GM19240 (cell line): ENCODE measurements at regions not wholly inside any gene's neighbourhood (a gene's known extent, or its start where the extent isn't known, plus 50 kb on each side); places are given as distances from the start of the nearest gene placed in this dataset.
"Not testable (repeated sequence)": the region's sequence is repeated elsewhere in the genome, so short reads cannot be mapped to it uniquely, and the experiment has no call there.

Experiments
- DNase-seq: peaks from one replicate; pipeline ENCODE4 v3.0.0; 2011; ENCODE audit warnings: low spot score; ENCODE audit not compliant: insufficient read length

DNA sequence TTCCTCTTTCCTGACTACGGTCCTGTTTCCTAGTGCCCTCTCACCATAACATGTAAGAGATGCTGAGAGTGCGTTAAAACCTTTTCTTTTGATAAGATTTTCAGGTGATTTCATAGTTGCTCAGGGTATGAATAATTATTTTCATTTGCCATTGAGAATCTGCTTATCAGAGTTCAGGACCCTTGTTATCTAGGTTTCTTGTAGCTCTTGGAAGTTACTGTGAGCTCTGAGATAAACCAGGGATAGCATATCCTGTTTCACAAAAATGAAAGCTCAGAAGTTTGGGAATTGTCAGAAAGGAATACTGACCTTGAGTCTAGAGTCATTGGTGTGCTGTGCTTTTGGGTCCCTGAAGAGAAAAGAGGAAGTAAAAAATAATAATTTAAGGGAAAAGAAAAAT is 76.8 kb upstream of the PRKG1 start:
- no peak for DNase-seq

DNA sequence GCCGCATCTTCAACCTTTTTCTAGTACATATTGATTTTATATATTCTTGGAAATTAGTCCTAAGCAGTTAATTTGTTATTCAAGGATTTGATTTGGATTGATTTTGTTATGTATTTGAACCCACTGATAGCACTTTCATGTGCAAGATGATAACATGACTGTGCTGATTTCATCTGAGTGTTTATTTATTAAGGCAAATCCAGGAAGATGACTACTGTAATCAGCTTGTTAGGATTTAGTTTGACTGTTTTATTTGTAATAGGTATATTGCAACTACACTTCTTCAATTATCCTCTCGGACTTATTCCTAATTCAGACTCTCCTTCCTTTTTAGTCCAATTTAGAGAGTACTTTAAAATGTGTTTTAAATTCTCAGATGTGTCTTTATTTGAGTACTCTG is 75.1 kb upstream of the PRKG1 start:
- no peak for DNase-seq

DNA sequence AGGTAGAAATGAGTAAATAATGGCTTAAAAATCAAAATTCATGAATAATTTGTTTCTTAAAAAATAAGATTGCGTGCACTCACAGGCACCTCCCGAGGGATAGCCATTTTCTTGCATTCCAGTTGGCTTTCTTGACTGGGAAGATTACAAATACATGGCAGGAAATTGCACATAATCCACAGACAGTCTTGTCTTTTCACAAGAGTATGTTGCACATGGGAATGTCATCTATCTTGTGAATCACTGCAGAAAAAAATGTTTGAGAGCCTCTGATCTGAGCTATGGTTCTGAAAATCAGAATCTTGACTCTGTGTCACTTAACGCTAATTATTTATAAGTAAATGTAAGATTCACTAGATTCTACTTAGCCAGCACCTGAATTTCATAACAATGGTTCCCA is 74.1 kb upstream of the PRKG1 start:
- no peak for DNase-seq

DNA sequence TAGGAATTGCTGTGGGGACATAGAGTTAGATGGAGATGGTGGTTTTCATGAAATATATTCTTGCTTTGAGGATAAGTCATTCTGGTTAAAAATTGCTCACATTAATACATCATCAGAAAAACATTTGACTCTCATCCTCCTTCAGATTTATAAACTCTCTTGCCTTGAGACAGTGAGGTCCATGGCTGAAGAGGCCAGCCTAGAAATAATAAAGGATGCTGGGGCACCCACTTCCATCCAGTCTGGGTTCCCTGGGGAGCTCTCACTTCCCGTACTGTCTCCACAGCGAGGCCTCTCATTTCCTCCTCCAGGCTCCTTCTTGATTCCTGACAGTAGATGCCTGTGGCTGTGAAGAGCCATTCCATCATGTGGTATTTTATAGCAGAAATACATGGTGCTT is 73.3 kb upstream of the PRKG1 start:
- no peak for DNase-seq

DNA sequence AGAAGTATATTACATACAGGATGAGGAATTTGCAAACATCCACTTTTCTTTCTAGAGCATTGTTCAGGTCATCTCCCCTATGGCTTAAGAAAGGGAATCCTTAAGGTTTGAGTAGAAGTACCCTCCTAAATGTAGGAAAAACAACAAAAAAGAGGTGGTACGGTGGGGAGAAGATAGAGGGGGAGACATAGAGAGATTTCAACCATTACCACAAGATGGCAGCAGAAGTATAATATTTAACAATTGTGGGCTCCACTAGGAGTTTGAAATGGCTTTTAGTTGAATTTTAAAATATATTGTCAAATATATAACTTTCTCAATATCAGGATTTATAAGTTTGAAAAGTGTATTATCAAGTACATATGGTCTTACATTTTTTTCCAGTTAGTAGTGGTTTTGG is 72.7 kb upstream of the PRKG1 start:
- no peak for DNase-seq

DNA sequence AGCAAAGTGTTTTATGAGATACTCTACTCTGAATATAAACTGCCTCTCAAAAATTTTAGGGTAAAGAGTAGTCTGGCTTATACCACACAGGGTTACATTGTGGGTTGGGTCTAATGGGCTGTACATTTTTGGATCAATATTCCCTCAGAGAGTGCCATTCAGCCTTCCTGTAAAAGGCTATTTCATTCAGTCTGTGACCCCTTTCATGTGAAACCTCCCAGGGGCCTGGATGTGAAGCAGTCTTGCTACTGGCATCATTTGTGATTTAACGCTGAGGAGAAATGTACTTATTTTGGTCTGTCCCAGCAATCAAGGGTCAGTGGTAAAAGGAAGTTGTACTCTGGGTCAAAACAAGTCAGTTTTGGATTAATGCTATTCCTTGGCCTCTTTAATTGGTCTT is 71.8 kb upstream of the PRKG1 start:
- no peak for DNase-seq

DNA sequence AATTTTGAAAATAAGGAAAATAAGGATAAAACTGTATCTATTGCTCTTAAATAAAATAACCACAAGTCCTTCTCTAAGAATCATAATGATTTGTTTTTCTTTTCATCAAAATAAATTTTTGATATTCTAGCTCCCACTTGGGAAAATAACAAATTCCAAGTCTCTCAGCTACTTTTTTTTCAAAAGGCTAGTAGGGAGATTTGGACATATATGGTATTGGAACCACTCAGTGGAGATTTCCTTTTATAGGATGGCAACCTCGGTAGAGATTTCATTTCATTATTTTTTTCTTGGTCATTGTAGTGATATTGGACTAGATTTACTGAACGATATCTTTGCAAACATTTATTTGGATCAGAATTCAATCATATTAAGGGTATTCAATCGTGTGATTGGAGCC is 69.5 kb upstream of the PRKG1 start:
- DNase-seq, result no peak

DNA sequence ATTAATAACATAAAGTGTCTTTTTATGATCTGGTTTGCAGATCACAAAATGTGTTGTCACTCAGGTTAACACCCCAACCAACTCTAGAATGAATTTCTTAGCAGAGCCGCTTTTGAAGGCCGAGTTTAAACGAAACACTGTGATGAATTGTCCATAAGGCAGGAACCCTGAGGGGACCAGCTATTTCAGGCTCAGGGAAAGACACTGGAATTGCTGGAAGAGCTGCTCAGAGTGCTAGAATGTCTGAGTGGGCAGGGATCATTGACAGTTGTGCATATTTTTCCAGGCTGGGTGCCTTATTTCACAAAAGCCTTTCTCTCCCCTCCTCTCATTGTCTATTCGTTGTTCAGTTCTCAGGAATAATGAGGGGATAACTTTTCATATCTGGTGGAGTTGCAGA is 68.7 kb upstream of the PRKG1 start:
- DNase-seq, result no peak

DNA sequence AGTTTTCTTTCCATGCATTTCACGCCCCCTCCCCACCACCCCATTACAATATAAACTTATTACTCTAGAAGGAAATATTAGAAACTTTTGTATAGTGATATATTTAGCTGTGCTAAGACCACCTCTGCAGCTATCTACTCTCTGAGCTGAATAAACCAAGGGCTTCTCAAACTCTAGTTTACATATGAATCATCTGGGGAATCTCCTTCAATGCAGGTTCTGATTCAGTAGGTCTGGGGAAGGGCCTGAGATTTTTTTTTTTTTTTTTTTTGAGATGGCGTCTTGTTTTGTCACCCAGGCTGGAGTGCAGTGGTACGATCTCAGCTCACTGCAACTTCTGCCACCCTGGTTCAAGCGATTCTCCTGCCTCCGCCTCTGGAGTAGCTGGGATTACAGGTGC is 67.6 kb upstream of the PRKG1 start:
- DNase-seq, result no peak

DNA sequence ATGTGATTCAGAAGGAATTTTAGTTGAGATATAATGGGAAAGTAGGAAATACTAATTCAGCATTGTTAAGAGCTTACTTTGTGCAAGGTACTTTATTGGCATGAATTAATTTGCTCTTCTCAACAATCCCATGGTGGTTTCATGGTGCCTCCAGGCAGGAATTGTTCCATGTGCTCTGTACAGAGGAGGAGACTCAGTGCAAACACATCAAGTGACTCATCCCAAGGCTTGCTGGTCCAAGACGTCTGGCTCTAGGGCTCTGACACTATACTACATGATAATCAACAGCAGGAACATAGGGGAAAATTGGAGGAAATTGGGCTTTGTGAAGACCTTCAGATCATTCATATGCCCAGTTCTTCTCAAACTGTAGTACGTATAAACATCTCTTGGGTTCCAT is 66.5 kb upstream of the PRKG1 start:
- no peak for DNase-seq

DNA sequence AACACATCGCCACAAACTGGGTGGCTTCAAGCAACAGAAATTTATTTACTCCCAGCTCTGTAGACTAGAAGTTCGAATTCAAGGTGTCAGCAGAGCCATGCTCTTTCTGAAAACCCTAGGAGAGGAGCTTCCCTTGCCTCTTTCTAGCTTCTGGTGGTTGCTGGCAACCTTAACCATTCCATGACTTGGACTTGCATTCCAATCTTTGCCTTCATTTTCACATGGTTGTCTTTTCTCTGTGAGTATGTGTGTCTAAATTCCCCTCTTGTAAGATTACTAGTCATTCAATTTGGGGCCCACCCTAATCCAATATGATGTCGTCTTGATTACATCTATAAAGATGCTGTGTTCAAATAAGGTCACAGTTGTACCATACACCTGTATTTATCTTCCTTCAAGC is 65.9 kb upstream of the PRKG1 start:
- no peak for DNase-seq

DNA sequence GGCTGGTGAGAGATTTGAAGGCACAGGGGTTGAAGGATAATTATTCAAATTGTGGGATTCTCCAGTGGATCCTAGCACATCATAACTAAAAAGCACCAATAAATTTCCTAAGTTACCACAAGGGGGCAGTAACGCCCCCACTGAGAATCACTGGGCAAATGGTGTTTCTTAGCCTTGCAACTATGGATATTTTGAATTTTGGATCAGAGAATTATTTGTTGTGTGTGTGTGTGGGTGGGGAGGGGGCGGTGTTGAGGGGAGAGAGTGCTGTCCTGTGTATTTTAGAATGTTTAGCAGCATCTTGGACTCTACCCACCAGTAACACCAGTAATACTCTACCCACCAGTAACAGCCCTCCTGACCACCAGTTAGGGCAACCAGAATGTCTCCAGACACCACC is 63.3 kb upstream of the PRKG1 start:
- DNase-seq, result peak; percentile 16

DNA sequence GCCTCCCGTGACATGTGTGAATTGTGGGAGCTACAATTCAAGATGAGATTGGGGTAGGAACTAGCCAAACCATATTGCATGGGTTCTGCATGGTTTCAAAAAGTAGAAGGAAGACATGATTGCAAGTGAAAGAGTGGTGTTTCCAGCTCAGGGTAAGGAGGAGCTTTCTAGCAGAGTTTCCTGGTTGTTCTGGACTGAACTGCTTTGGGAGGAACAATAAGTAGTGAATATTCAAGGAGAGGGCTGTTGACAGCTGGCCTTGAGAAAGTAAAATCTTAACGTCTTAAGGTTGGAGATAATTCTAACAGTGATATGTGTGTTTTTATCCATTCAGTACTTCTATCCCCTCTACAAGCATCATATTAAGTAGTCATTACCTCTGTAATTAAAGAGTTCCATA is 62.2 kb upstream of the PRKG1 start:
- no peak for DNase-seq

DNA sequence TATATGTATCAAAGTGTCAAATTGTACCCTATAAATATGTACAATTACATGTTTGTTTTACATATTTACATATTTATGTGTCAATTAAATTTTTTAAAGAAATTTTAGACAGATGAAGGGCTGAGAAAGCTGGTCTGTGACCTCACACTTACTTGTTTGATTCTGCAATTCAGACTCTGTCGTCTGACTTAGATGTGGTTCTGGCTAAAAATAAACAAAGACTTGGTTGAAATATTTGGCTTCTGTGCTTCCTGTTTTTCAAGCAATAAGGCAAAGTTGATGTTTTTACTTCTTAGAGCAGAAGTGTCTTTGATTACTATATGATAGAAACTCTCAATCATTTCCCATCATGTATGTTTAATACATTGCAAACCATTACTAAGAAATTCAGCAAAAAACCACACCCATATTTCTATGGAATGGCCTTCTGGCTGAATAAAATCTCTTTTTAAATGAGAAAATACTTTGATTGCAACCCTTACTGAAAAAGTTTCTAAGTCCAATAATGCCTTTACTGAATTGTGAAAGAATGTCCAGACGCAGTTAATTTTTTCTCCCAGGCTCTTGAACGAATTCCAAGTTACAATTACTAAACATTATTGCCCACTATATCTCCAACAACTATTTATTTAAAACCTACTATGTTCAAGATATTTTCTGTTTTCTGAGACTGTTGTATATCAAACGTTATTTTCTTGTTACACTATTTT is 59.5 kb upstream of the PRKG1 start:
- DNase-seq, result no peak

DNA sequence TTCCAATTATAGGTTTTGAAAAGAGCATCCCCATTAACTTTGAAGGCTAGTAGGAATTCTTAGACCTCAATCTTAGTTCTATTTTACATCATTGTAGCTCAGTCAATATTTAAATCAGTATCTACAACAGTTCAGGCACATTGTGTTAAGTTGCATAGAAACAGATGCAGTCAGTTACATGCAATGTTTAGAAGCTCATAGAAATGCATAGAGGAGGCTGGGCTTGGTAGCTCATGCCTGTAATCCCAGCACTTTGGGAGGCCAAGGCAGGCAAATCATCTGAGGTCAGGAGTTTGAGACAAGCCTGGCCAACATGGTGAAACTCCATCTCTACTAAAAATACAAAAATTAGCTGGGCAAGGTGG is 58.9 kb upstream of the PRKG1 start:
- DNase-seq, result not testable (repeated sequence)

DNA sequence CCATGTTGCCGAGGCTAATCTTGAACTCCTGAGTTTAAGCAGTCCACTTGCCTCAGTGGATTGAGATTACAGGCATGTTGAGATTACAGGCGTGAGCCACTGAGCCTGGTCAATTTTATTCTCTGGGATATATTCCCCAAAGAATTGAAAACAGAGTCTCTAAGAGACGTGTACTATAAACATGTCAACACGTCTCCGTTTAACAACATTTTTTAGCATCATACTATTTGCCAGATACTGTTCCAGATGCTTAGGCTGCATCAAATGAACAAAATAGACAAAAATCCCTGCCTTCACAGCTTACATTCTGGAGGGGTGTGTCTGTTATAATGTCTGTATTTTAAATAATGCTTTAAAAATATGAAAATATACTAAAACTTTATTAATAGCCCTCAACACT is 54.1 kb upstream of the PRKG1 start:
- no peak for DNase-seq

DNA sequence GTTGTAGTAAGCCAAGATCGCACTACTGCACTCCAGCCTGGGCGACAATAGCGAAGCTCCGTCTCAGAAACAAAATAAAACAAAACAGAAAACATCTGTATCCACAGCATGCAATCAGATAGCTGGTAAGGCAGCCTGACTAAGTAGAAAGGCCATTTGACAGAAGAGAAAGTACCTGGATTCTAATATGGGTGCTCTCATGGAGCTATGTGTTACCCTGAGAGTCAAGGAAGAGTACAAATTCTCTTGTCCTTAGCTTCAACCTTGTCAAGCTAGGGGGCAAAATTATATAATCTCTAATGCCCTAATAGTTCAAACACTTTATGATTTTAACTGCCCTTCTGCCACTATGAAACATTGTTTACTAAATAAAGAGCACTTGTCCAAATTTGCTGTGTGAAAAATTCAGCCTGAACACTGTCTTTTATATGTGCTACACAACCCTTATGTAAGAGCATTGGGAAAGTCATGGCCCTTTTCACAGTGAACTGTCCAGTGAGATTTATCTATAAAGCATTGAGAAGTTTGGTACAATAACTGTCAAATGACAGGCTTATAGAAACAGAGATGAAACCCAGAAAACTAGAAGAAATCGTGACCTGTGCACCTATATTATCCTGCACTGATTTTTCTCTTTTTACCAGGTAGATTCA is 51.2 kb upstream of the PRKG1 start:
- DNase-seq, result no peak

DNA sequence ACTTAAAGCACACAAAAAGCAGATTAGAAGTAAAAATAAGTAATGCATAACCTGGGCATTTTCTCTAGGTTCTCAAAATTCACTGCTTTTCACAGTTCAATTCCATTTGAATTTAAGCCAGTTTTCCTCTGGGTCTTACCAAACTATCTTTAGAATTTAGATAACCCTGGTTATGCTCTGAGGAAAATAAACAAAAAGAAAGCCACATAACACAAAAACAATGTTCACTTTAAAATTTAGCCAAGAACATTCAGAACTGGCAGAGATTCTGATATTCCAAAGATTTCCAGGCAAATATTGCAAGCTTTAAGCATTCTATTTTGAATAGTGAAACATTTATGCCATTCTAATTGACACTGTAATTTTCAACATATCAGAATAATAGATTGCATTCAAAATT is 50.7 kb upstream of the PRKG1 start:
- DNase-seq, result no peak
